Breast epithelium (tissue), 3 donors: ENCODE measurements at regions not wholly inside any gene's neighbourhood (a gene's known extent, or its start where the extent isn't known, plus 50 kb on each side); places are given as distances from the start of the nearest gene placed in this dataset.

Source experiments
- POLR2A ChIP-seq: fragments of 450-650 bp; IDR thresholded peaks from one replicate; pipeline ENCODE4 v1.6.1; 2016; ENCODE audit warnings: antibody characterized with exemption, mild to moderate bottlenecking, moderate library complexity
- POLR2AphosphoS5 ChIP-seq, 3 donors: sonication (generic); formaldehyde crosslinking; IDR thresholded peaks; one replicate each; pipeline ENCODE4 v1.6.1; 2017; ENCODE audit warnings: antibody characterized with exemption in 3 of 3

DNA sequence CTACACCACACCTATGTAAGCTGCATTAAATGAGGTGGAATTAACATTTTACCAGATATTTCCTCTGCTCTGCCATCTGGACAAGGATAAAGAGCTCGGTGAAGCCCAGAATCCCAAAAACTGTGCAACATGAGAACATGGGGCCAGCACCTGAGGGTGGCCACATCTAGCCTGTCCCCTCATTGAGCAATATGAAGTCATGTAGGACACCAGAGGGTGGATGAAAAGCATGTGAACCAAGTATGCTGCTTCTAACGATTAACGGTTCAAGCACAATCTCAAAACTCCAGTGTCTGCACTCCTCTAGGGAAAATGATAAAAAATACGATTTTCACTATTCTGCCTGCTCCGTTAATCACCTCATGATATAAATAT, 545.8 kb downstream of the EBF1 start:
- TF ChIP-seq POLR2A (no peak), POLR2AphosphoS5 (IDR thresholded peaks at IDR 0.05) (peak in 1 of 3 donors; percentile 67)
